Suppressor macrophage (primary cell): ENCODE measurements at regions not wholly inside any gene's neighbourhood (a gene's known extent, or its start where the extent isn't known, plus 50 kb on each side); places are given as distances from the start of the nearest gene placed in this dataset.
"Not testable (repeated sequence)": the region's sequence is repeated elsewhere in the genome, so short reads cannot be mapped to it uniquely, and the experiment has no call there.

ENCODE experiments used
- DNase-seq, 4 experiments: peaks; one replicate each; pipeline ENCODE4 v3.0.0-alpha.2; 2020 to 2022

- DNase-seq, result no peak
These were observed 169.4 kb downstream of the NRN1 start for GRCh38 chr6:5837323-5837722.

DNA sequence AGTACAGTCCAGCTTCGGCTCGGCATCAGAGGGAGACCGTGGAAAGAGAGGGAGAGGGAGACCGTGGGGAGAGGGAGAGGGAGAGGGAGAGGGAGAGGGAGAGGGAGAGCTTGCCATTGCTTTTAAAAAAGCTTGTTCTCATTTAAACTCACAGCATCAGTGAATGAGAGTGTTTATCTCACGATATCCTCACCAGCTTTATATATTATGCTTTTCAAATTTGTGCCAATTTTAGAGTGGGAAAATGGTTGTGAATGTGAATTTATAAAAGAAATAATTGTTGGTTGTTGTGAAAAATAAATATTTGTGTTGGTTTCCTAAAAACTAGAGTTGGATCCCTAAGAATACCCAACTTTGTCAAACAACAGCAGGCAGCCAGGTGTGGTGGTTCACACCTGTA lies 170.1 kb downstream of the NRN1 start:
- DNase-seq, result not testable (repeated sequence)

DNA sequence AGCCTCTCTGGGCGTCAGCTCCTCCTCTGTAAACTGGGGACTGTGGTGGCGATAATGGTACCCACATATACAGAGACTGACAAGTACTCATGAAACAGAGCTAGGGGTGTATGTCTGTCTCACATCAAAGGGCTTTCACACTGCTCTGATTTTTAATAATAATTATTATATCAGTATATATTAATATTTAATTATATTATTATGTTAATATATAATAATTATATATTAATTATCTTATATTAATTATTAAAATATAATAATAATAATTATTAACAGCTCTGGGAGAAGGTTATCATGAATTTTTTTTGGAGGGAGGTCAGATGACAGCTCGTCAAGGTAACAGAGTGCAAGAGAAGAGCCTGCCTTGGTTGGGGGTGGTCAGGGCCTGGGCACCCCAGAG lies 173.6 kb downstream of the NRN1 start:
- DNase-seq, result no peak

DNA sequence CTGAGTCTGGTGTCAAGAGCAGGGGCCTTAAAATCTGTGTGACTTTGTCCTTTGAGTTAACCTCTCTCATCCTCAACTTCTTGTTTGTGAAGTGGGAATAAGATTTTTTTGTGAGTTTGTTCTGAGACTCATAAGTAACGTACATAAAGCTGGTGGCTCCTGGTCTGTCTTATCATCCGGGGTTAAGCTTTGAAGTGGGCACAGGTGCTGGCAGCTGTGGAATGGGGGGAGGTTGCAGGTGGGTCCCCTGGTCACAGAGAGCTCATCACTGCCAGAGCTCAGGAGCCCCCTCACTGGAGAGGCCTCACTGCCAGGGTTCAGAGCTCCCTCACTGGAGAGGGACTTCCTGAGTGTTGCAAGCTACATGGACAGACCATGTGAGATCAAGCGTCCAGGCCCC lies 174.1 kb downstream of the NRN1 start:
- no peak for DNase-seq

GRCh38 chr6:5831219-5831862 lies 175.4 kb downstream of the NRN1 start:
- peak; percentile 65 to 80 (median 74) for DNase-seq

GRCh38 chr6:5828296-5828695 lies 178.4 kb downstream of the NRN1 start:
- DNase-seq, result no peak

DNA sequence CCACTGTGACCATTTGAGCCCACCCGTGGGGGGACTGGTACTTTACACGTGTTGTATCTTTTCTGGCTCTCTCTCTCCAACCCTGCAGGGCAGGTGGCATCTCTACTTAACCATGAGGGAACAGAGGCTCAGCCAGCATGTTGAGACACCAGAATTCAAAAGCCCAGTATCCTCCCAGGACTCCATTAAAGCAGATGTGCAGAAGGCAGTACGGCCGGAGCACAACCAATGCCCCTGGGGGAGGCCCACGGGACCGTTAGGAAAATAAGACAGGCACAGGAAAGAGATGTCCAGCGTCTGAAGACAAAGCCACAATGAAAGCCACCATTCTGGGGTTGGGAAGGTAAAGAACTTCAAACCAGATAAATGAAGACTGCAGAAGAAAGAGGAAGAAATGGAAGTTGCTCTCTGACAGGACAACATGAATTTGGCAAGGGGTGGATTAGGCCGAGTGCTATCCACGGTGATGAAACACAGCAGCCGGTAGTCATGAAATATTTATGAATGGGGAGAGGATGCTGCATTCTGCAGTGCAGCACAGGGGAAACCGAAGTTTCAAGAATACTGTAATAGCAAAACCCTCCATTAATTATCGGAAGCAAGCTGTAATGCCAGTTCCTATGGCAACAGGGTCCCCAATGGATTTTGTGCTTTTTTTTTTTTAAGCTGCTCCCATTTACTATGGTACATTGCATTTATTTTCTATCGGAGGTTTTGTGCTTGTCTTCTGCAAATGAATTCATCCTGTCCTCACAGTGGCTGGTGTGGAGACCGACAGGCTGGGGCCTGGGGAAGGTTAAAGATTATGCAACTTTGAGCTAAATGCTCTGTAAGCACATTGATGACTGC lies 179.4 kb downstream of the NRN1 start:
- DNase-seq, result peak in 2 of 4 experiments; percentile 18 to 33

DNA sequence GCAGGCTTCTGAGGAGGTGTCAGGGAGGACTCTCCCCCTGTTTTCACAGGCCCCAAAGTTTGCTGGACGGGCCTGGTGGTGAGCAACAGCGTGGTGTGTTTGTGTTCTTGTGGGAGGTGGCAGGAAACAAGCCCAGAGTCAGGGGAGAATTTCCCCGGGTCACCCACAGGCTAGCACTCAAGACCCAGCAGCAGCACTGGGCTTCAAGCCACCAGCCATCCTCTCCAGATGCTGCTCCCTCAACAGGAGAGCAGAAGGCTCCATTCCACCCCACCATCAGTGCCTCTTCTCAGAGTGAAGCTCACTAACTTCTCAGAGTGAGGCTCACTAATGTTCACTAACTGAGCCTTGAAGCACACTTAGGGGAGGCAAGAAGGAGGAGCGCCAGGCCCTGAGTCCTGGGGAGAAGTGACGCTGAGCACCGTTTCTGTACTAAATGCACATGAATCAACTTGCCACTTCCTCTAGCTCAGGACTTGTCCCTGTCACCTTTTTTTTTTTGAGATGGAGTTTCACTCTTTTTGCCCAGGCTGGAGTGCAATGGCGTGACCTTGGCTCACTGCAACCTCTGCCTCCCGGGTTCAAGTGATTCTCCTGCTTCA lies 182.2 kb downstream of the NRN1 start:
- not testable (repeated sequence) for DNase-seq
